Hematopoietic multipotent progenitor cell (in vitro differentiated cells): ENCODE measurements at regions not wholly inside any gene's neighbourhood (a gene's known extent, or its start where the extent isn't known, plus 50 kb on each side); places are given as distances from the start of the nearest gene placed in this dataset.
"Not testable (repeated sequence)": the region's sequence is repeated elsewhere in the genome, so short reads cannot be mapped to it uniquely, and the experiment has no call there.

Source experiments
- DNase-seq, 3 donors: peaks; one replicate each; pipeline ENCODE4 v3.0.0-alpha.2; 2011 to 2015; ENCODE audit warnings: low read depth in 2 of 3, low spot score in 2 of 3

GRCh38 chrX:114272096-114272686 lies 311.7 kb upstream of the HTR2C start:
- DNase-seq, result no peak

GRCh38 chrX:114270371-114270770 lies 313.5 kb upstream of the HTR2C start:
- not testable (repeated sequence) for DNase-seq

- peak in 1 of 3 donors; percentile 57 for DNase-seq
These were observed 315.2 kb upstream of the HTR2C start for GRCh38 chrX:114268643-114269042.

- peak in 2 of 3 donors; percentile 29 to 74 for DNase-seq
These were observed 316.7 kb upstream of the HTR2C start for GRCh38 chrX:114267142-114267541.

GRCh38 chrX:114252186-114252585 lies 331.7 kb upstream of the HTR2C start:
- DNase-seq, result no peak

GRCh38 chrX:114251575-114251974 lies 332.3 kb upstream of the HTR2C start:
- DNase-seq, result no peak

GRCh38 chrX:114221445-114221844 lies 362.4 kb upstream of the HTR2C start:
- no peak for DNase-seq

GRCh38 chrX:114210879-114211278 lies 373.0 kb upstream of the HTR2C start:
- DNase-seq, result no peak

GRCh38 chrX:114201622-114202021 lies 382.3 kb upstream of the HTR2C start:
- DNase-seq, result no peak

GRCh38 chrX:114181195-114181594 lies 402.7 kb upstream of the HTR2C start:
- no peak for DNase-seq

GRCh38 chrX:114178126-114178525 lies 405.8 kb upstream of the HTR2C start:
- DNase-seq, result peak in 1 of 3 donors; percentile 0

GRCh38 chrX:114167276-114167675 lies 416.6 kb upstream of the HTR2C start:
- DNase-seq, result not testable (repeated sequence)

- no peak for DNase-seq
These were observed 417.3 kb upstream of the HTR2C start for GRCh38 chrX:114166601-114167000.

GRCh38 chrX:114165537-114165936 lies 418.3 kb upstream of the HTR2C start:
- no peak for DNase-seq

- no peak for DNase-seq
These were observed 421.7 kb upstream of the HTR2C start for GRCh38 chrX:114162068-114162735.

- no peak for DNase-seq
These were observed 431.1 kb upstream of the HTR2C start for GRCh38 chrX:114152801-114153200.

GRCh38 chrX:114152130-114152529 lies 431.8 kb upstream of the HTR2C start:
- DNase-seq, result no peak

GRCh38 chrX:114134465-114134864 lies 449.4 kb upstream of the HTR2C start:
- no peak for DNase-seq

GRCh38 chrX:114127411-114128025 lies 456.4 kb upstream of the HTR2C start:
- no peak for DNase-seq

GRCh38 chrX:114127005-114127404 lies 456.9 kb upstream of the HTR2C start:
- no peak for DNase-seq

GRCh38 chrX:114101081-114101480 lies 482.8 kb upstream of the HTR2C start:
- DNase-seq, result peak in 2 of 3 donors; percentile 13 to 22

GRCh38 chrX:114097866-114098265 lies 486.0 kb upstream of the HTR2C start:
- DNase-seq, result no peak
